ENCODE measurements at regions not wholly inside any gene's neighbourhood (a gene's known extent, or its start where the extent isn't known, plus 50 kb on each side); places are given as distances from the start of the nearest gene placed in this dataset.
"Not testable (repeated sequence)": the region's sequence is repeated elsewhere in the genome, so short reads cannot be mapped to it uniquely, and the experiment has no call there.

DNA sequence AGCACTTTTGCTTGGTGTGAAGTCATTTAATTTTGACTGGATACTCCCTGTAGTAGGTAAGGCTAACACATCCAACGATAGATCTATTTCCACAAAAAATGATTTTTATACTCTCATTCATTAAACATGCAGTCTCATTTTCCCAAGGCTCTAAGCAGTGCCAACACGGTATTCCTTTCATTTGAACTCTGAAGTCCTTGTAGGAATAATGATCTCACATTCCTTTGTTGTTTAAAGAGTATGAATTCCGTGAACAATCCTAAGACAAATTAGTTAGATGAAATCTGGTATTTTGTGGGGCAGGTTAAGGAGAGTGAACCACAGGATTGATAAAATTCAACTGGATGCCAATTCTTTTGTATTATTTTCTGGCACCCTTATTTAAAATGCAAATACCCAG, 66.6 kb downstream of the LACC1 start:
- H3K36me3 ChIP-seq, result no peaks in the 10 kb centered on the region
- intact Hi-C loops (cut with DNase I; ENCODE audit: low total_unique reads), result no loop called here
- H3K27ac ChIP-seq, result no peak overlapping the region
- H3K4me1 ChIP-seq, result no peaks in the 10 kb centered on the region
- no peak for DNase-seq
- no peaks in the 10 kb centered on the region for H3K9me3 ChIP-seq
- H3K27me3 ChIP-seq, result no peaks in the 10 kb centered on the region
- TF ChIP-seq, protein P1, sequence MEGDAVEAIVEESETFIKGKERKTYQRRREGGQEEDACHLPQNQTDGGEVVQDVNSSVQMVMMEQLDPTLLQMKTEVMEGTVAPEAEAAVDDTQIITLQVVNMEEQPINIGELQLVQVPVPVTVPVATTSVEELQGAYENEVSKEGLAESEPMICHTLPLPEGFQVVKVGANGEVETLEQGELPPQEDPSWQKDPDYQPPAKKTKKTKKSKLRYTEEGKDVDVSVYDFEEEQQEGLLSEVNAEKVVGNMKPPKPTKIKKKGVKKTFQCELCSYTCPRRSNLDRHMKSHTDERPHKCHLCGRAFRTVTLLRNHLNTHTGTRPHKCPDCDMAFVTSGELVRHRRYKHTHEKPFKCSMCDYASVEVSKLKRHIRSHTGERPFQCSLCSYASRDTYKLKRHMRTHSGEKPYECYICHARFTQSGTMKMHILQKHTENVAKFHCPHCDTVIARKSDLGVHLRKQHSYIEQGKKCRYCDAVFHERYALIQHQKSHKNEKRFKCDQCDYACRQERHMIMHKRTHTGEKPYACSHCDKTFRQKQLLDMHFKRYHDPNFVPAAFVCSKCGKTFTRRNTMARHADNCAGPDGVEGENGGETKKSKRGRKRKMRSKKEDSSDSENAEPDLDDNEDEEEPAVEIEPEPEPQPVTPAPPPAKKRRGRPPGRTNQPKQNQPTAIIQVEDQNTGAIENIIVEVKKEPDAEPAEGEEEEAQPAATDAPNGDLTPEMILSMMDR (IDR thresholded peaks at IDR 0.05), result no peak
- no peak for TF ChIP-seq POLR2A (IDR thresholded peaks at IDR 0.05)
- no peak overlapping the region for H3K4me3 ChIP-seq

DNA sequence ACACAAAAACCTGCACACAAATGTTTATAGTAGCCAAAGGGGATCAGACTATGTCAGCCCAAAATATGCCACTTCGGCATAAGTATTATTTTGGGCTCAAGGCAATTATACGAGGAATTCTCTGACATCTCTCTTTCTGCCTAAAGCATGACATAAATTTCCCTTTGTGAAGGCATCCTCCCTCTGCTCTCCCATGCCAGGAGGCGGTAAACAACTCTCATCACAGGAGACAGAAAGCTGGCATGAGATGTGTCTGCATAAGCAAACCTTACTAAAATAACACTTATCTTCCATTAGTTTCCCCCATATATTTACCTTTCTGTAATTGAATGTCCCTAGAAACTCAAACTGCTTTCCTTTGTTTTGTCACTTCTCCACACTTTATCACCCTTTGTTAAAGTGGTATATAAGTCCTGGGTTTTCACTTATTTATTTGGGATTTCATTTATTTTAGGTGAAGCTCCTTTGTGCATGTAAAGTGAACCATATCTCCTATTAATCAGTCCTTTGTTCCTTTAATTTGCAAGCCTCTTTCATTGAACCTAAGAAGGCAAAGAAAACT, 68.3 kb downstream of the LACC1 start:
- intact Hi-C loops (cut with DNase I; ENCODE audit: low total_unique reads), result no loop called here
- Histone ChIP-seq H3K36me3 (no peaks in the 10 kb centered on the region), H3K27ac (no peak overlapping the region), H3K4me3 (no peak overlapping the region), H3K4me1 (no peaks in the 10 kb centered on the region), H3K9me3 (no peaks in the 10 kb centered on the region), H3K27me3 (no peaks in the 10 kb centered on the region)
- DNase-seq, result no peak
- TF ChIP-seq, protein P1 (IDR thresholded peaks at IDR 0.05), result no peak
- TF ChIP-seq POLR2A (IDR thresholded peaks at IDR 0.05), result no peak

DNA sequence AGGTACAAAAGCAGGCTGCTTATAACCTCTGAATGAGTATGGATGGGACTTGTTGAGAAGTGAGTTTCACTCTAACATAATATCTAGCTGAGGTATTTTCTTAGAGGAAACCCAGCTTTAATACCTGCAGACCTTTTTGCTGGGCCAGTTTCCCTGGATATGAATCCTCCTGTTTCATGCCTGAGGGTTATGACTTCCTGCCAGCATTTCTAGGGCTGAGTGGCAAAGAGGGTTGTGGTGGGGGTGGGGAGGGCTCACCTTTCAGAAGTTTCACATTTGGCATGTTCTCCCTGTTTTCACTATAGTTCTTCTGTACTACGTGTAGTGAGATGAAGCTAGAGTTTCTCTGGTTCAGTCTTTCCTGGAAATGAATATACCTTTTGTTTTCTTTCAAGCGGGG, 73.7 kb downstream of the LACC1 start:
- Histone ChIP-seq H3K27ac (no peak overlapping the region), H3K9me3 (no peaks in the 10 kb centered on the region), H3K4me3 (no peak overlapping the region), H3K4me1 (no peaks in the 10 kb centered on the region), H3K27me3 (no peaks in the 10 kb centered on the region), H3K36me3 (no peaks in the 10 kb centered on the region)
- intact Hi-C loops (cut with DNase I; ENCODE audit: low total_unique reads), result no loop called here
- no peak for TF ChIP-seq POLR2A (IDR thresholded peaks at IDR 0.05)
- TF ChIP-seq, protein P1 (IDR thresholded peaks at IDR 0.05), result no peak
- no peak for DNase-seq

DNA sequence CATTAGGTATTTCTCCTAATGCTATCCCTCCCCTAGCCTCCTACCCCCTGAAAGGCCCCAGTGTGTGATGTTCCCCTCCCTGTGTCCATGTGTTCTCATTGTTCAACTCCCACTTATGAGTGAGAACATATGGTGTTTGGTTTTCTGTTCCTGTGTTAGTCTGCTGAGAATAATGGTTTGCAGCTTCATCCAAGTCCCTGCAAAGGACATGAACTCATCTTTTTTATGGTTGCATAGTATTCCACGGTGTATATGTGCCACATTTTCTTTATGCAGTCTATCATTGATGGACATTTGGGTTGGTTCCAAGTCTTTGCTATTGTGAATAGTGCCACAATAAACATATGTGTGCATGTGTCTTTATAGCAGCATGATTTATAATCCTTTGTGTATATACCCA, 77.3 kb downstream of the LACC1 start:
- H3K27me3 ChIP-seq; H3K4me3 ChIP-seq; DNase-seq; H3K36me3 ChIP-seq; H3K27ac ChIP-seq; intact Hi-C loops (cut with DNase I; ENCODE audit: low total_unique reads); H3K4me1 ChIP-seq; H3K9me3 ChIP-seq: not testable (repeated sequence)

DNA sequence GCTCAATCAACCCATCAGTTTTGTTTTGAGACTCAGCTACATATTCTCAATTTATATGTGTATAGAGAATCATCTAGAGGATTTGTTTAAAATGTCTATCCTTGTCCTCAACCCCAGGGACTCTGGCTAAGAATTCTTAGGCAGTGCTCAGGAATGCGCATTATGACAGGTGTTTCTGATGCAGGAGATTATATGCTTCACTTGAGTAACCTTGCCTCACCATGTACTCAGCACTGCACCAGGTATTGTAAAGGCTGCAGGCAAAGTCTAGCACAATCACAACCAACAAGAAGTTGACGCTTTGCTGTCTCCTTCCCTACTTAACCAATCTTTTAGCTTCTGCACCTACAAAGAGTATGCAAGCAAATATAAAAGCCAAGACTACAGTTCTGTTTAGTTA, 79.6 kb downstream of the LACC1 start:
- TF ChIP-seq POLR2A (IDR thresholded peaks at IDR 0.05), result no peak
- TF ChIP-seq, protein P1 (IDR thresholded peaks at IDR 0.05), result no peak
- Histone ChIP-seq H3K4me1 (no peaks in the 10 kb centered on the region), H3K36me3 (no peaks in the 10 kb centered on the region), H3K27me3 (no peaks in the 10 kb centered on the region), H3K4me3 (no peak overlapping the region), H3K9me3 (no peaks in the 10 kb centered on the region), H3K27ac (no peak overlapping the region)
- no peak for DNase-seq
- intact Hi-C loops (cut with DNase I; ENCODE audit: low total_unique reads), result no loop called here

DNA sequence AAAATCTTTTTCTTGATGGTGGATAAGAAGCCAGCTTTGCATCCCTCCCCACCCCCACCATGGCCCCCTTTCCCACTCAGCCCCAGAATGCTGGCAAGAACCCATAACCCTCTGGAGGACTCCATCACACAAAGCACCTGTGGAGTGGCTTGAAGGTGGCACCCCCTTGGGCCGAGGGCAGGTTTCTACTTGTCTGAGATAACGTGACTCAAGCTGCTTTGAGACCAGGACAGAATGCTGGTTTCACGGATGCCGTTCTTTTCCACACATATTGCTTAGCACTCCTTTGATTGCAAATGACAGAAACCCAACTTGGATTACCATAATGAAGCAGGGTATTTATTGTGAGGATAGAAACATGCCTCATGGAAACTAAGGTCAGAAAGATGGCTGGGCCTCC, 82.2 kb downstream of the LACC1 start:
- intact Hi-C loops (cut with DNase I; ENCODE audit: low total_unique reads), result no loop called here
- no peak overlapping the region for H3K4me3 ChIP-seq
- H3K36me3 ChIP-seq, result no peaks in the 10 kb centered on the region
- H3K27ac ChIP-seq, result no peak overlapping the region
- H3K9me3 ChIP-seq, result no peaks in the 10 kb centered on the region
- H3K27me3 ChIP-seq, result no peaks in the 10 kb centered on the region
- no peak for TF ChIP-seq POLR2A (IDR thresholded peaks at IDR 0.05)
- TF ChIP-seq, protein P1 (IDR thresholded peaks at IDR 0.05), result no peak
- DNase-seq, result no peak
- no peaks in the 10 kb centered on the region for H3K4me1 ChIP-seq

All from uterus (tissue), 3 donors.